WERI-Rb-1 (cell line): ENCODE measurements at regions not wholly inside any gene's neighbourhood (a gene's known extent, or its start where the extent isn't known, plus 50 kb on each side); places are given as distances from the start of the nearest gene placed in this dataset.

Source experiments
- DNase-seq: peaks from one replicate; pipeline ENCODE4 v3.0.0-alpha.2; 2020
- H3K27ac ChIP-seq: fragments of 250-450 bp; sonication (Bioruptor Pico); 2 replicates; pipeline ENCODE4 v1.5.1; 2020; ENCODE audit warnings: mild to moderate bottlenecking, moderate library complexity
- H3K27me3 ChIP-seq: fragments of 250-450 bp; sonication (Bioruptor Pico); 2 replicates; pipeline ENCODE4 v1.5.1; 2021; ENCODE audit warnings: mild to moderate bottlenecking, low read depth, moderate library complexity; ENCODE audit not compliant: insufficient read depth, severe bottlenecking
- H3K36me3 ChIP-seq: fragments of 250-450 bp; sonication (Bioruptor Pico); 2 replicates; pipeline ENCODE4 v1.5.1; 2020; ENCODE audit warnings: mild to moderate bottlenecking, moderate library complexity
- H3K4me3 ChIP-seq: 2 replicates; pipeline ENCODE4 v1.5.1; 2011; ENCODE audit warnings: low read depth, mild to moderate bottlenecking, control low read depth, low read length
- H3K9me3 ChIP-seq: fragments of 250-450 bp; sonication (Bioruptor Pico); 2 replicates; pipeline ENCODE4 v1.5.1; 2021; ENCODE audit warnings: mild to moderate bottlenecking, moderate library complexity; ENCODE audit not compliant: severe bottlenecking
- TF ChIP-seq, protein P1 (sequence below): IDR thresholded peaks from 2 replicates; pipeline ENCODE4 v1.5.1; 2011; ENCODE audit warnings: low read depth, mild to moderate bottlenecking, control low read depth, inconsistent platforms, low read length

DNA sequence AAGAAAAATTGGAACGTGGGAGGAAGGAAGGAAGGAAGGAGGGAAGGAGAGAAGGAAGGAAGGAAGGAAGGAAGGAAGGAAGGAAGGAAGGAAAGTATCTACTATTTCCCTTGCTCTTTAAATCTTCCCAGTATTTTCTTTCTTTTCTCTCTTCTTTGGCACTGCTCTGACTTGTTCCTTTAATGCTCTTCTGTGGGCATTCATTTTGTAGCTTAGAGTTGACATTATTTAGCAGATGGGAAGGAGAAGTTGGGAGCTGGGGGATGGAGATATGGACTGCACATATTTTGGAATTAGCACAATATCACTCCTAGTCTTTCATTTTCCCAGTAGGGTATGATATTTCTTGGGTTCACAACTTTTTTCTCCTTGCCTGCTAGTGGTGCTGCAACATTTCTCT, 152.2 kb downstream of the TFAP2B start:
- H3K27ac ChIP-seq: no peak overlapping the region
- no peak for DNase-seq
- H3K36me3 ChIP-seq: no peaks in the 10 kb centered on the region
- no peaks in the 10 kb centered on the region for H3K9me3 ChIP-seq
- TF ChIP-seq, protein P1, sequence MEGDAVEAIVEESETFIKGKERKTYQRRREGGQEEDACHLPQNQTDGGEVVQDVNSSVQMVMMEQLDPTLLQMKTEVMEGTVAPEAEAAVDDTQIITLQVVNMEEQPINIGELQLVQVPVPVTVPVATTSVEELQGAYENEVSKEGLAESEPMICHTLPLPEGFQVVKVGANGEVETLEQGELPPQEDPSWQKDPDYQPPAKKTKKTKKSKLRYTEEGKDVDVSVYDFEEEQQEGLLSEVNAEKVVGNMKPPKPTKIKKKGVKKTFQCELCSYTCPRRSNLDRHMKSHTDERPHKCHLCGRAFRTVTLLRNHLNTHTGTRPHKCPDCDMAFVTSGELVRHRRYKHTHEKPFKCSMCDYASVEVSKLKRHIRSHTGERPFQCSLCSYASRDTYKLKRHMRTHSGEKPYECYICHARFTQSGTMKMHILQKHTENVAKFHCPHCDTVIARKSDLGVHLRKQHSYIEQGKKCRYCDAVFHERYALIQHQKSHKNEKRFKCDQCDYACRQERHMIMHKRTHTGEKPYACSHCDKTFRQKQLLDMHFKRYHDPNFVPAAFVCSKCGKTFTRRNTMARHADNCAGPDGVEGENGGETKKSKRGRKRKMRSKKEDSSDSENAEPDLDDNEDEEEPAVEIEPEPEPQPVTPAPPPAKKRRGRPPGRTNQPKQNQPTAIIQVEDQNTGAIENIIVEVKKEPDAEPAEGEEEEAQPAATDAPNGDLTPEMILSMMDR: no peak
- no peaks in the 10 kb centered on the region for H3K27me3 ChIP-seq
- H3K4me3 ChIP-seq: no peak overlapping the region

DNA sequence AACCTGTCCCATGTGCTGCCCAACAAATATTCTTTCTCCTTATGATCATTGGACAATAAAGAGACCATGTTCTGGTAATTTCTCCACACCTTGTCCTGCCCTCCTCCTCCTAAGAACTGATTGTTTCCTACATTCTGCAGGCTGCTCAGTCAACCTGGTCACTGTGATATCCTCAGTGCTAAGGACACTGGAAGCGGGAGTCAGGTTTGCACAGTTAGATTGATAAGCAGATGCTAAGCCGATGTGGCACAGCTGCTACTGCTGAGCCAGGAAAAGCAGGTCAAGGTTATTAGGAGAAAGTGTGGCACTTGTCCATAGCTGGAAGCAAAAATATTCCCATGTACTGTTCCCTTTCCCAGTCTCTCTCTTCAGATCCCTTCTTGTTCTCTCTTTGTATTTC, 154.8 kb downstream of the TFAP2B start:
- Histone ChIP-seq H3K36me3 (no peaks in the 10 kb centered on the region), H3K4me3 (no peak overlapping the region), H3K9me3 (no peaks in the 10 kb centered on the region), H3K27me3 (no peaks in the 10 kb centered on the region), H3K27ac (no peak overlapping the region)
- peak; percentile 59 for DNase-seq
- TF ChIP-seq, protein P1: no peak

DNA sequence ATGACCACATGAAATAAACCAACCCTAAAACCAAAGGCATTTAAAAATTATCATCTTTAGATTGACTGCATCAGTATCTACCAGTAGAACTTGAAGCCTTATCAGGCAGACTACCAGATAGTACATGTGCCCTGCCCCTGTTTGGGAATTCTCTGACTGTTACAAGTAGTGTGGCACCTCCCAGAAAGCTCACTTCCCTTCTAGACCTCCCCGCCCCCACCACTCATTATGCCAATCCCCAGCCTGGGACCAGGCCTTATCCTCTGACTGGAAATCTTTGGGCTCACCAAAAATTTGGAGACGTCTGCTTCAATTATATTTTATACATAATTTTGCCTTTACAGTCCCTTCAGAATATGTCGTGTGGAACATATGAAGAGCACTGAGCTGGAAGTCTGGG, 155.6 kb downstream of the TFAP2B start:
- Histone ChIP-seq H3K27ac (no peak overlapping the region), H3K27me3 (no peaks in the 10 kb centered on the region), H3K36me3 (no peaks in the 10 kb centered on the region), H3K9me3 (no peaks in the 10 kb centered on the region), H3K4me3 (no peak overlapping the region)
- no peak for DNase-seq
- TF ChIP-seq, protein P1: no peak

DNA sequence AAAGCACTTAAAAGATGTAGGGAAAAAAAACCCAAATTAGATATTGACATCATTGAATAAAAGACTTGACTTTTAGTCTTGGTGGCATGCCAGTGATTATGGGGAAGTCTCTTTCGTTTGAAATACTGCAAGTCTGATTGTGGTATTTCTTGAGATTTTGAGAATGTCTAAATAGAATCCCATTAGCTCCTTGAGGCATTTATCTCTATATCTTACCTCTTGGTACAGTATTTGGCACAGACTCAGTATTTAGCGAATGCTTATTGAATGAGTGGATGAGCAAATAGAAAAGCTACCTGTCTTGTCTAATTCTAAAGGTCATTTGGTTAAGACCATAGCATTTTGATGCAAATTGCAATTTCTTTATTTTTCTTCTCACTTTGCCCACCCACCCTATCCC, 156.5 kb downstream of the TFAP2B start:
- no peaks in the 10 kb centered on the region for H3K27me3 ChIP-seq
- H3K36me3 ChIP-seq: no peaks in the 10 kb centered on the region
- no peak overlapping the region for H3K4me3 ChIP-seq
- no peak for DNase-seq
- no peak overlapping the region for H3K27ac ChIP-seq
- no peaks in the 10 kb centered on the region for H3K9me3 ChIP-seq
- TF ChIP-seq, protein P1: no peak

DNA sequence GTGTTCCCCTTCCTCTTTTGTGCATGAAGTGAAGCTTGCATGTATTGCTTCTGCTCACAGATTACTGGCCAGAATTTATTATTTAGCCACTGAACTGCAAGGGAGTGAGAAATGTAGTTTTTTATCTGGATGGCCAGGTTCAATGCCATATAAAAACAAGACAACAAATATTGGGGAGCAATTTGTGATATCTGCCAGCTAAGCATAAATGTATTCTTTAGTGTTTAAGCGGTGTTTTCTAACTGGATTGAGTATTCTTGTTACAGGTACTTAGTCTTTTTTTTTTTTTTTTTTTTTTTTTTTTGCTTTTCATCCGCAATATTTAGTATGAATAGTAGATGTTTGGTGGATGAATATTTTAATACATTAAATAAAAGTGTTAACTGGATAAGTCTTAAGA, 158.2 kb downstream of the TFAP2B start:
- no peaks in the 10 kb centered on the region for H3K9me3 ChIP-seq
- no peak overlapping the region for H3K4me3 ChIP-seq
- no peak for DNase-seq
- TF ChIP-seq, protein P1: no peak
- H3K27me3 ChIP-seq: no peaks in the 10 kb centered on the region
- no peaks in the 10 kb centered on the region for H3K36me3 ChIP-seq
- H3K27ac ChIP-seq: no peak overlapping the region

DNA sequence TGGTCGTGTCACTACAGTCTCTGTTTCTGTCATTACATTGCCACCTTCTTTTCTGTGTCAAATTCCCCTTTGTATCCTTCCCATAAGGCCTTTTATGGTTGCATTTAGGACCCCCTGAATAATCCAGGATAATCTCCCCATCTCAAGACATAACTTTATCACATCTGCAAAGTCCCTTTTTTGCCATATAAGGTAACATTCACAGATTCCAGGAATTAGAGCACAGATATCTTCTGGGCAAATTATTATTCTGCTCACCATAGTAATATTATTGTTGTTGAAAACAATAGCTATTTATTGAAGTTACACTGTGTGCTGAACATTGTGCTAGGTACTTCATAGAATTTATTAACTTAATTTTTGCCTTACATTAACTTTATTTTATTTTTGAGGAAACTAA, 159.1 kb downstream of the TFAP2B start:
- Histone ChIP-seq H3K4me3 (no peak overlapping the region), H3K9me3 (no peaks in the 10 kb centered on the region), H3K27me3 (no peaks in the 10 kb centered on the region), H3K36me3 (no peaks in the 10 kb centered on the region), H3K27ac (no peak overlapping the region)
- no peak for DNase-seq
- TF ChIP-seq, protein P1: no peak
